T47D (cell line): ENCODE measurements at regions not wholly inside any gene's neighbourhood (a gene's known extent, or its start where the extent isn't known, plus 50 kb on each side); places are given as distances from the start of the nearest gene placed in this dataset.

Experiments
- DNase-seq, 2 experiments: peaks; one replicate each; pipeline versions ENCODE4 v3.0.0 to v3.0.0-alpha.2; 2011 to 2012; ENCODE audit warnings: low read depth in 1 of 2, low spot score in 1 of 2
- JUND ChIP-seq: IDR thresholded peaks from 2 replicates; pipeline ENCODE4 v1.6.1; 2012; ENCODE audit warnings: low read depth
- in situ Hi-C: cut with HindIII; loops from 2 replicates; pipeline ENCODE4 v1.10.0; 2016; ENCODE audit warnings: low sequenced_read_pairs, low pct_unique_long_range_greater_than_20kb

DNA sequence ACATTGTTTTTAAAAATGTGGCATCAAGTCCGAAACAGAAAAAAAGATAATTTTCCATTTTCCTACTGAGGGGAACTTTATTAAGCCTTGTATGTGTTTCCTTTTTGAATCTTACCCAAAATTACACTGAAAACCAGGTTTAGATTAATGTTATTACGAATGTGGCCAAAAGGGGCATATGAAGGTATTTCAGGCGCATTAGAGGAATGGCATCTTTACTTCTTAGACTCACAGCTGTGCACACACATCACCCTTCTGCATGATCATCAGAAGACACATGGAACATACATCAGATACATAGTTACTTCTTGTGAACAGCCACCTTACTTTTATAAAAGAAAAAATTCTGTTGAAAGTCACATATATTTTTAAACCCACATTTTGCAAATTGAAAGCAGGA is 58.6 kb upstream of the ZPBP start:
- in situ Hi-C loops, result no loop called here
- no peak for DNase-seq
- TF ChIP-seq JUND, result no peak

DNA sequence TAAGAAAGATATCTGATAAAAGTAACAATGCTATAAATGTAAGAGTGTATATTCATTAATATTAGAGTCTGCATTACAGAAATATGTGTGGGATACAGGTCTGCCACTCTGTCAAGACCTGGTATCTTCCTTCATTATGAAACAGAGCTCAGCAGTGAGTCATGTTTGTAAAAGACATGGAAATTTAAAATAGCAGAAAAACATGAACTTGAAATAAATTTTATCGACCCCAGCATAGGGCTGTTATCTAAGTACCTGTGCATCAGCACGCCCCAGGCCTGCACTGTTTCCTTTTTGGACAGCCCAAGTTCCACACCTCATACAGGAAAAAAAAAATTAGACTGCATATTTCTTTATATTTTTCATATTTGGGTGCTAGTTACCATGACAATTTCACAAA is 58.0 kb upstream of the ZPBP start:
- in situ Hi-C loops, result no loop called here
- no peak for DNase-seq
- TF ChIP-seq JUND, result no peak

DNA sequence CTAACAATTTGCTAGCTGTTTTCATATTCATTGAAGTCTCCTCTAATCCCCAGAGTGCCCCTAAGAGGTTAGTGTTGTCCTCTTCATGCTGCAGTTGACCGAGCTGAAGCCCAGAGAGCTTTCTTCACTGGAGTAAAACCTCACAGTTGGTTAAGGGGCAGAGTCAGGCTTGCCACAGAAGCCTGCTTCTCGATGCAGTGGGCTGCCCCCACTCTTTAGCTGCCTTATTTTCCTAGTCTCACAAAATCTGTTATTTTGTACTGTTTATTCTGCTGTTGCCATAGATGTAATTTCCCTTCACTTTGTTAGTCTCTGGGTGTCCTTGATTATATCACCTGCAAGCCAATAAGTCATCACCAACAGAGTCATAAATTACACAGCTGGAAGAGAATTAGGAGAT is 56.3 kb upstream of the ZPBP start:
- TF ChIP-seq JUND, result no peak
- no peak for DNase-seq
- in situ Hi-C loops, result no loop called here

DNA sequence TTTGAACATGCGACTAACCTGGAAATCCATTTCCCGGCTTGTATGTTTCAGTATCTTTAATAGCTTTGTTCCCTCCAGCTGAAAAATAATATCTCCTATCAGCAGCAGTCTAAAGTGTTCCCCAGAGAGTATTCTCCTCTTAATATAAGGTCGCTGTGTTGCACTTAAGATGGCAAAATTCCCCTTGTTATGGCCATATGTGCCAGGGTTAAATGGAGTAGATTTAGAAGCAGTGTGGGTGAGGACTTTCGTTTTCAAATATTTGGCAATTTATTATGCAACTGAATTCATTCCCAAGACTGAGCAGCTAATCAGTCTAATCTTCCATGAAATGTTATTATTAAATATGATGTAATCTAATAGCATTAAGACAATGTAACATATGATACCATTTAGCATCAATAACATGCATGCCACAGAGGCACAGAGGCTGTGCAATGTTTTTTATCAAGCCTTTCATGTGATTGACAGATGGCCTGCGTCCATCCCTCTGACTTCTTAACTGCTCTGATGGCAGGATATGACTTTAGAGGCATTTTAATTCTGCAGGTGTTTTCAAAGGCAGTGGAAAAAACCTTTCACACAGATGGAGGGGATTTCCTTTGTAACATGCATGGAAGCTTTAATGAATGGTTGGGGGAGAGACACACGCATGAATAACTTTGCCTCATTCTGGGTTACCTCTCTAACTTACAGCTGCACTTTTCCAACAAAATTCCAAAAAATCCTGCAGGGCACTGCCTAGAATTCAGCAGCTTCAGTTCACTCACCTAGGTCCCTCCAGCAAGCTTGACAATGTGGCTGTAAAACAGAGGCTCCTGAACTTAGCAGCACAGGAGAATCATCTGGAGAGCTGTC is 55.1 kb upstream of the ZPBP start:
- TF ChIP-seq JUND, result no peak
- in situ Hi-C loops, result no loop called here
- no peak for DNase-seq

DNA sequence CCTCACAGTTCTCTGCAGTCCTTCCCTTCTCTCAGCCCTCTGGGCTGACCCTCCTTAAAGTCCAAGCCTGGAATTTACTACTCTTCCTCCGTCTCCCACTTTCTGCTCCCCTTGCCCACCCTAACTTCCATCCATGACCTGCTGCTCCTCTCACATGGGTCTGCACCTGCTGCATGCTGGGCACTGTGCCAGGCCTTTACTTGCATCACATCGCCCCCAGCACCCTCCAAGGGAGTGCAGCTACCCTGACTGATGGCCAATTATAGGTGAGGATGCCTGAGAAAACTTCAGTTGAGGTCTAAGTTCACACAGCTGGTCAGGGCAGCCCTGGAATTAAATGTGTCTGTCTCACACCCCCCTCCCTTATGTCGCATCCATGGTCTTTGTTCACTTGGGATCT is 53.6 kb upstream of the ZPBP start:
- in situ Hi-C loops, result no loop called here
- no peak for DNase-seq
- TF ChIP-seq JUND, result no peak

DNA sequence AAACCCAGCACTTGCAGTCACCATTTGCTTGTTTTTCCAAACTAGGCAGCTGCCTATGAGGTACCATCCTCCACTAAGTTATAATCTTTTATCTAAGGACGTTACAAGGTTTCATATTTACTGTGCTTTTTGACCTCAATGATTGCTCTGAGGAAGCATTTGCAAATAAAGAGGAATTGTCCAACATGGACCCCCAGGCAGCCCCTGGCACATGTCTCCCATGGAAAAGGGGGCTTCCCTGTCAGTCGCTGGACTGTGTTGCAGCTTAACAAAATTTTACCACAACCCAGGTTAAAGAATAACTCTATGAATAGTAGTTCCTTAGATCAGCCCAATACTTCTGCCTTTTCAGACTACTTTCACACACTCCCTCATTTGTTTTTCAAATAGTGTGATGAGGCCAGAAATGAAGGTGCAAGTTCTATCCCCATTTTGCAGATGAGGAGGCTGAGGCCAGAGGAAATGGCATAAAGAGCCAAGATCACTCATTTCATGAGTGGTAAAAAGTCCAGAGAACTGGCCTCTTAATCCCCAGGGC is 52.8 kb upstream of the ZPBP start:
- in situ Hi-C loops, result no loop called here

DNA sequence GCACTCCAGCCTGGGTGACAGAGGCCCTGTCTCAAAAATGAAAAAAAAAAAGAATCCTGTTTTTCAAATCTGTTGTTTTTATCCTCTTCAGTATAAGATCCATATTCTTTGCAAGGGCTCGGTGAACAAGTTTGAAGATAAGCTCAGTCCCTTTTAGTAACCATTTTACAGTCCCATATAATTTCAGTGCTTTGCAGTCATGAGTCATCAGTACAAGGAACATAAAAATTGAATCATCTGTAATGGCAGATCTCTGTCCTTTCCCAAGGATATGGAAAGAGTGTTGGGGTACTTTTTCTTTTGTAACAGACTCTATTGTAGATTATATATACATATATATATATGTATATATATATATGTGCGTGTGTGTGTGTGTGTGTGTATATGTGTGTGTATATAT is 52.2 kb upstream of the ZPBP start:
- DNase-seq, result no peak
- in situ Hi-C loops, result no loop called here
- no peak for TF ChIP-seq JUND

More for the DNA sequence above, 52.8 kb upstream of the ZPBP start:
- no peak for DNase-seq
- no peak for TF ChIP-seq JUND
